ENCODE measurements at regions not wholly inside any gene's neighbourhood (a gene's known extent, or its start where the extent isn't known, plus 50 kb on each side); places are given as distances from the start of the nearest gene placed in this dataset.

- DNase-seq = no peak
Observed at GRCh38 chr1:60984062-60984799, 98.1 kb upstream of the NFIA start.

- DNase-seq = no peak
Observed at GRCh38 chr1:60983701-60984061, 98.7 kb upstream of the NFIA start.

- no peak for DNase-seq
Observed at GRCh38 chr1:60982539-60982938, 99.8 kb upstream of the NFIA start.

GRCh38 chr1:60981357-60981756, 101.0 kb upstream of the NFIA start:
- DNase-seq = no peak

GRCh38 chr1:60978421-60979357, 103.7 kb upstream of the NFIA start:
- peak in 1 of 2 experiments; percentile 16 for DNase-seq

GRCh38 chr1:60977661-60978060, 104.7 kb upstream of the NFIA start:
- no peak for DNase-seq

GRCh38 chr1:60974524-60975372, 107.6 kb upstream of the NFIA start:
- DNase-seq = no peak

- DNase-seq = no peak
Observed at GRCh38 chr1:60973668-60974067, 108.7 kb upstream of the NFIA start.

- no peak for DNase-seq
Observed at GRCh38 chr1:60972841-60973364, 109.5 kb upstream of the NFIA start.

GRCh38 chr1:60971330-60971729, 111.0 kb upstream of the NFIA start:
- no peak for DNase-seq

- DNase-seq = peak; percentile 36 to 37
Observed at GRCh38 chr1:60969971-60970509, 112.3 kb upstream of the NFIA start.

- no peak for DNase-seq
Observed at GRCh38 chr1:60965280-60965854, 117.0 kb upstream of the NFIA start.

- no peak for DNase-seq
Observed at GRCh38 chr1:60963167-60963940, 119.0 kb upstream of the NFIA start.

- no peak for DNase-seq
Observed at GRCh38 chr1:60960891-60961461, 121.4 kb upstream of the NFIA start.

- no peak for DNase-seq
Observed at GRCh38 chr1:60959701-60960100, 122.7 kb upstream of the NFIA start.

- DNase-seq = no peak
Observed at GRCh38 chr1:60958001-60958400, 124.4 kb upstream of the NFIA start.

- no peak for DNase-seq
Observed at GRCh38 chr1:60956520-60956919, 125.8 kb upstream of the NFIA start.

GRCh38 chr1:60952612-60953111, 129.7 kb upstream of the NFIA start:
- DNase-seq = no peak

- DNase-seq = no peak
Observed at GRCh38 chr1:60950224-60951063, 131.9 kb upstream of the NFIA start.

GRCh38 chr1:60949826-60950197, 132.5 kb upstream of the NFIA start:
- DNase-seq = no peak
